Rectal smooth muscle tissue (tissue), 1 donor: ENCODE measurements at regions not wholly inside any gene's neighbourhood (a gene's known extent, or its start where the extent isn't known, plus 50 kb on each side); places are given as distances from the start of the nearest gene placed in this dataset.

ENCODE experiments used
- H3K27ac ChIP-seq: one replicate; pipeline ENCODE4 v1.7.0; 2013; ENCODE audit warnings: low read depth, low read length, inconsistent platforms
- H3K27me3 ChIP-seq: one replicate; pipeline ENCODE4 v1.7.0; 2013; ENCODE audit warnings: low read length; ENCODE audit not compliant: control insufficient read depth, insufficient read depth
- H3K36me3 ChIP-seq: one replicate; pipeline ENCODE4 v1.7.0; 2013; ENCODE audit warnings: low read length; ENCODE audit not compliant: control insufficient read depth, insufficient read depth
- H3K4me1 ChIP-seq: one replicate; pipeline ENCODE4 v1.7.0; 2013; ENCODE audit warnings: low read length; ENCODE audit not compliant: control insufficient read depth, insufficient read depth
- H3K4me3 ChIP-seq: one replicate; pipeline ENCODE4 v1.7.0; 2013; ENCODE audit warnings: low read length
- H3K9ac ChIP-seq: one replicate; pipeline ENCODE4 v1.7.0; 2013; ENCODE audit warnings: low read length

- no peak overlapping the region for H3K27ac ChIP-seq
- H3K4me3 ChIP-seq = no peak overlapping the region
- H3K9ac ChIP-seq = no peak overlapping the region
- H3K36me3 ChIP-seq = no peaks in the 10 kb centered on the region
- H3K27me3 ChIP-seq = no peaks in the 10 kb centered on the region
- no peaks in the 10 kb centered on the region for H3K4me1 ChIP-seq
Measured at GRCh38 chr3:118557513-118557912, 477.1 kb downstream of the IGSF11 start.

- no peak overlapping the region for H3K27ac ChIP-seq
- no peaks in the 10 kb centered on the region for H3K27me3 ChIP-seq
- no peak overlapping the region for H3K4me3 ChIP-seq
- H3K36me3 ChIP-seq = no peaks in the 10 kb centered on the region
- no peaks in the 10 kb centered on the region for H3K4me1 ChIP-seq
- H3K9ac ChIP-seq = no peak overlapping the region
Measured at GRCh38 chr3:118559286-118559685, 475.4 kb downstream of the IGSF11 start.

GRCh38 chr3:118564800-118565199 lies 469.8 kb downstream of the IGSF11 start:
- Histone ChIP-seq H3K4me1 (no peaks in the 10 kb centered on the region), H3K4me3 (no peak overlapping the region), H3K27me3 (no peaks in the 10 kb centered on the region), H3K9ac (no peak overlapping the region), H3K27ac (no peak overlapping the region), H3K36me3 (no peaks in the 10 kb centered on the region)

GRCh38 chr3:118573912-118574311 lies 460.7 kb downstream of the IGSF11 start:
- H3K36me3 ChIP-seq = no peaks in the 10 kb centered on the region
- no peak overlapping the region for H3K4me3 ChIP-seq
- H3K4me1 ChIP-seq = no peaks in the 10 kb centered on the region
- no peaks in the 10 kb centered on the region for H3K27me3 ChIP-seq
- H3K27ac ChIP-seq = no peak overlapping the region
- no peak overlapping the region for H3K9ac ChIP-seq

- no peak overlapping the region for H3K9ac ChIP-seq
- H3K36me3 ChIP-seq = no peaks in the 10 kb centered on the region
- no peak overlapping the region for H3K27ac ChIP-seq
- H3K4me3 ChIP-seq = no peak overlapping the region
- no peaks in the 10 kb centered on the region for H3K27me3 ChIP-seq
- no peaks in the 10 kb centered on the region for H3K4me1 ChIP-seq
Measured at GRCh38 chr3:118577055-118577777, 457.4 kb downstream of the IGSF11 start.

GRCh38 chr3:118578559-118578958 lies 456.1 kb downstream of the IGSF11 start:
- H3K9ac ChIP-seq = no peak overlapping the region

GRCh38 chr3:118587037-118587741 lies 447.5 kb downstream of the IGSF11 start:
- Histone ChIP-seq H3K27ac (no peak overlapping the region), H3K9ac (no peak overlapping the region), H3K36me3 (no peaks in the 10 kb centered on the region), H3K4me1 (no peaks in the 10 kb centered on the region), H3K27me3 (no peaks in the 10 kb centered on the region), H3K4me3 (no peak overlapping the region)

More at GRCh38 chr3:118578559-118578958, 456.1 kb downstream of the IGSF11 start:
- no peaks in the 10 kb centered on the region for H3K36me3 ChIP-seq
- H3K4me3 ChIP-seq = no peak overlapping the region
- no peaks in the 10 kb centered on the region for H3K4me1 ChIP-seq
- H3K27me3 ChIP-seq = no peaks in the 10 kb centered on the region
- no peak overlapping the region for H3K27ac ChIP-seq

GRCh38 chr3:118587847-118588246 lies 446.8 kb downstream of the IGSF11 start:
- Histone ChIP-seq H3K36me3 (no peaks in the 10 kb centered on the region), H3K4me3 (no peak overlapping the region), H3K27ac (no peak overlapping the region), H3K9ac (no peak overlapping the region), H3K4me1 (no peaks in the 10 kb centered on the region), H3K27me3 (no peaks in the 10 kb centered on the region)

- H3K36me3 ChIP-seq = no peaks in the 10 kb centered on the region
- no peak overlapping the region for H3K27ac ChIP-seq
- no peak overlapping the region for H3K4me3 ChIP-seq
- H3K27me3 ChIP-seq = no peaks in the 10 kb centered on the region
- no peaks in the 10 kb centered on the region for H3K4me1 ChIP-seq
- no peak overlapping the region for H3K9ac ChIP-seq
Measured at GRCh38 chr3:118593277-118593670, 441.4 kb downstream of the IGSF11 start.

- Histone ChIP-seq H3K4me3 (no peak overlapping the region), H3K4me1 (no peaks in the 10 kb centered on the region), H3K36me3 (no peaks in the 10 kb centered on the region), H3K27me3 (no peaks in the 10 kb centered on the region), H3K27ac (no peak overlapping the region), H3K9ac (no peak overlapping the region)
Measured at GRCh38 chr3:118597184-118597583, 437.5 kb downstream of the IGSF11 start.

- Histone ChIP-seq H3K4me3 (no peak overlapping the region), H3K27ac (no peak overlapping the region)
Measured at GRCh38 chr3:118607915-118608820, 426.5 kb downstream of the IGSF11 start.

GRCh38 chr3:118618247-118619040 lies 416.2 kb downstream of the IGSF11 start:
- Histone ChIP-seq H3K4me3 (no peak overlapping the region), H3K27me3 (no peaks in the 10 kb centered on the region), H3K4me1 (no peaks in the 10 kb centered on the region), H3K36me3 (no peaks in the 10 kb centered on the region), H3K9ac (no peak overlapping the region), H3K27ac (no peak overlapping the region)

More at GRCh38 chr3:118607915-118608820, 426.5 kb downstream of the IGSF11 start:
- no peaks in the 10 kb centered on the region for H3K36me3 ChIP-seq
- no peaks in the 10 kb centered on the region for H3K27me3 ChIP-seq
- H3K4me1 ChIP-seq = no peaks in the 10 kb centered on the region
- H3K9ac ChIP-seq = no peak overlapping the region
